NCI-H748 (cell line): ENCODE measurements at regions not wholly inside any gene's neighbourhood (a gene's known extent, or its start where the extent isn't known, plus 50 kb on each side); places are given as distances from the start of the nearest gene placed in this dataset.

Experiments
- DNase-seq: peaks from one replicate; lab custom pipeline; 2025; ENCODE audit not compliant: unreplicated experiment; lab: John Stamatoyannopoulos, UW

GRCh38 chr1:96651517-96651916 lies 70.1 kb upstream of the PTBP2 start:
- DNase-seq, result peak; percentile 27

DNA sequence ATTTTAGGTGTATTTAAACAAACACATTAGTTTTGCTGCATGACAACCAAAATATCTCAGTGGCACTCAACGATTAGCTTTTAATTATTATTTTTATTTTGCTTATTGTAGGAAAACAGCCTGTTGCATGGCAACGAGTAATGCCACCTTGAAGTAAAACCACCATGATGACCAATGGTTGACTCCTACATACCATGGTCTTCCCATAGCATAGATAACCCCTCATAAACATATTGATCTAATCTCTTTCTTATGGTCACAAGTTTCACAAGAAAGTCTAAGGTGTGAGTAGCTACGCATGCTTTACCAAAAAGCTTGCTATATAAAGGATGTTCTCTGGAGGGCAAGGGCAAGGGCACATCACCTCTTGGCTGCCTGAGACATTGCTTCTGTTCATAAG lies 61.5 kb upstream of the PTBP2 start:
- no peak for DNase-seq

DNA sequence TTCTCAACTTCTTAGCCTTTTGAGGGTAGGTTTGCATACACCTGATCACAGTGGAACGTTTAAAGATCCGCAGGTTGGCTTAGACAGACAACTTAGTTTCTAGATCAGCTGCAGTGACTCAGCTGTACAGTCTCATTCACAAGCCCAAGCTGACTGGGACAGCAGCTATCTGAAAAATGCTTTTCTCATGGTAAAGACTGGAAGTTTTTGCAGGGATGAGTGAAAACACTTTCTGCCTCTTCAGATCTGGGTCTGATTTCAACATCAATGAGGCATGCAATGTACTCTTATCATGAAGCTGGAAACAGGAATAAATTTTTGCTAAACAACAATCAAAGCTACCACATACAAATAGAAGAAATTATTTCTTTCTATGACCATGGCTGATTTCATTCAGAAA lies 61.1 kb upstream of the PTBP2 start:
- no peak for DNase-seq
